H54 (cell line): ENCODE measurements at regions not wholly inside any gene's neighbourhood (a gene's known extent, or its start where the extent isn't known, plus 50 kb on each side); places are given as distances from the start of the nearest gene placed in this dataset.

ENCODE experiments used
- DNase-seq: peaks from one replicate; pipeline ENCODE4 v3.0.0; 2011; ENCODE audit warnings: low spot score, mixed read lengths; ENCODE audit not compliant: insufficient read length
- FAIRE-seq: peaks from 3 replicates; lab custom pipeline; 2011; peaks lifted over from hg19 to GRCh38; lab: Jason Lieb, UNC
- POLR2A ChIP-seq: IDR thresholded peaks from 2 replicates; pipeline ENCODE4 v1.6.1; 2011; ENCODE audit warnings: low read depth, mild to moderate bottlenecking, low read length

DNA sequence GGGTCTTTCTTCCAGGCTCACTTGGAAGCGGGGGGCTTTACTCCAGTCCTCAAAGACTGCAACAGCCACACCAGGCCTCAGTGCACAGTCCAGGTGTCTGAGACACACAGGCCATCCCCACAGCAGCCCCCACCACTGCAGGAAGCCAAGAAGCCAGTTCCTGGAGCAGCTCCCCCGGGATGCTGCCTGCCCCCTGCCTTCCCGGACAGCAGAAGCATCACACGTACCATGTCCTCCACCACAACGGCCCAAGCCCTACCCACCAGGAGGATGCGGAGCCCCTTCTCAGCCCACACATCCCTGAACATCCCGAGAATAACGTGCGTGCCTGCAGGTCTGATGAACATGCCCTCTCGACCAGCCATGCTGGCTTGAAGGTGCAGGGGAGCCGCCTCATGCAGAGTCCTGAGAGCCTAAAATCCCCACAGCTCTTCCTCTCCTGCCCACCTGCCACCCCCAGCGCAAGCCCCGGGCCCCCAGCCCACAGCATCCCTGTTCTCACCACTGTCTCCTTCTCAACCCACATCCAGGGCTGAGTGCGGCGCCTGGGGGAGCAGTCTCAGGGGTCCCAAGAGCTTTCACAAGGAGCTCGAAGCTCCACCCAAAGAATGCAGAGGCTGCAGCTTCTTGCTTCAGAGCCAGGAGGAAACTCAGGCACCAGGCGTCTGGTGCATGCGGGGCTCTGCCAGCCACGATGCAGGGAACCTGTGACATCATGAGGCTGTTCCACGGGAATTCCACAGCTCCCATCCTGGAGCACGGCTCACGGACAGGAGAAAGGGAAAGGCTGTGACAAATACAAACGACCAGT, 209.6 kb downstream of the BRD1 start:
- DNase-seq (no peak), FAIRE-seq (no peak)
- TF ChIP-seq POLR2A: no peak

DNA sequence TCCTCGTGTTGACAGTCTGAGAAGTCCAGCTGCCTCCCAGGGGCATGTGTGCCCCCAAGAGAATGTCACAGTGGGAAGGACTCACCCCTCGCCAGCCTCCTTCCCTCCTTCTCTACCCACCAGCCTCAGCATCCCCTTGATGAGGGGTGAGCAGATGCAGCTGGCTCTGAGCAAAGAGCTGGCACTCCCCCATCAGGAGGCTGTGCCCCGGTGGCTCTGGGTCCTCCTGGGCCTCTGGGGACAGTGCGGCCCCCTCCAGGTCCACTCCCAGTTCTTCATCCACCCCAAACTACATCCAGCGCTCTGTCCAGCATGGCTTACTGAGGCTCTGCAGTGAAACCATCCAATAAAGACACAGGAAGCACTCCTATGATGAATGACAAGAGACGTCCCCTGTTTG, 210.4 kb downstream of the BRD1 start:
- TF ChIP-seq POLR2A: no peak
- FAIRE-seq: no peak
- no peak for DNase-seq

DNA sequence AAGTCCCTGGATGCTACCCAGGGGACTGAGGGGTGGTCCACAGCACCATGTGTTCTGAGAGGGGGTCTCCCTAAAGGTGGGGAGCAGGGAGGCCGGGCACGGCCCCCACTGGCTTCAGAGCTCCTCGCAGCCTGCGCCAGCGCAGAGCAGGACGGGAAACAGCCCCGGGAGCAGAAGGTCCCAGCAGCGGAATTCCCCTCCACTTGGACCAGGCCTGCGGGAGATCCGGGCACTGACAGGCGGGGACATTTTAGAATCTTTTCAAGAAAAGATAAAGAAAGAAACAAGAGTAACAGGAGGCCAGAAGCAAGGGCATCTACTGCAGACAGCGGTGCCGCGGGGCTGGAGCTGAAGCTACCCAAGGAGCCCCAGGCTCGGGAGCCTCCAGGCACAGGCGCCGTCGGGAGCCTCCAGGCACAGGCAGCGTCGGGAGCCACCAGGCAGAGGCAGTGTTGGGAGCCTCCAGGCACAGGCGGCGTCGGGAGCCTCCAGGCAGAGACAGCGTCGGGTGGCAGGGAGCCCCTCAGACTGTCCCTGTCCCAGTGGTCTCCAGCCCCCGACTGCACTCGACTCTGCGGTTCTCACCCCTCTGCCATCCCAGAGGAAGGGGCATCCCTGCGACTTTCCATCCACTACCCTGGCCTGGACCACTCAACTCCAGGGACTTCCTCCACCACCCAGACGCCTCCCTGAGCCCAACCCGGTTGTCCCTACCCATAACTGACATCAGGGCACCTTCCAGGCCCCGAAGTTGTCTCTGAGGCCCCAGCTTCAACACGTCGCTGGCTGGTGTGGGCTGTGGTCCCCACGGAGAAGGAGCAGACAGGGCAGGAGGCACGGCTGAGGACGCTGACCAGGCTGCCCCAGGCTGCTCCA, 211.1 kb downstream of the BRD1 start:
- no peak for FAIRE-seq
- no peak for TF ChIP-seq POLR2A
- no peak for DNase-seq

DNA sequence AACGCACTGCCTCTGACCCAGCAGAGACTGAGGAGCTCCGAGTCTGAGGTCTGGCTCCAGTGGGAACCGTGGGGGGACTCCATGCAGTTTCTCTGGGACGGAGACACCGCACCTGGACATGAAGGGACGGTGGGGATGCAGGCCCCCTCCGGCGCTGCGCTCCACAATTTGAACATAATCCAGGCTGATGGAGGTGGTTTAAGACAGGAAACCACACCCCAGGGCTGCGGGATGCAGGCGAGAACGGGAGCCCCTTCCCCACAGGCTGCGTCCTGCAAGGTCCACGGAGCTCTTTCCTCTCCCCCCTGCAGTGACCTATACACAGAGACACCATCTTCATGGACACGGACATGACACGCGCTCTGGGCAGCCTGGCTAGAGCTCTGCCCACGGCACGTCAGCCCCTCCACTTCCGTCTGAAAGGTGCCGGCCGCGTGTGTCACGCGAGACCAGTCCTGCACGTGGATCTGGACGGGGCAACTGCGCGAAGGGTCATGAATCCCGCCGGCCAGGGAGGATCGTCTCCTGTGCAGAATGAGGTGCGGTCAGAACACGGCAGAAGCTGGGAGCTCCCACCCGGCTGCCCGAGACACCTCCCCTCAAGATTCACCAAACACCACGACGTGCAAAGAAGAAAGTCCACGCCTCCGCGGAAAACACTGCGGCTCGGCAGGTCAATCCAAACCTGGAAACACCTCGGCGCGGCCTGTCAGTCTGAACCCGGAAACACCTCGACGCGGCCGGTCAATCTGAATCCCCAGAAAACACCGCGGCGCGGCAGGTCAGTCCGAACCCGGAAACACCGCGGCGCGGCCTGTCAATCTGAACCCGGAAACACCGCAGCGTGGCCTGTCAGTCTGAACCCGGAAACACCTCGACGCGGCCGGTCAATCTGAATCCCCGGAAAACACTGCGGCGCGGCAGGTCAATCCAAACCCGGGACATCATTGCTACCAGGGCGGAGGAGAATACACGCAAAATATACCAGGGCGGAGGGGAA, 212.4 kb downstream of the BRD1 start:
- FAIRE-seq: no peak
- DNase-seq: no peak
- TF ChIP-seq POLR2A: no peak

DNA sequence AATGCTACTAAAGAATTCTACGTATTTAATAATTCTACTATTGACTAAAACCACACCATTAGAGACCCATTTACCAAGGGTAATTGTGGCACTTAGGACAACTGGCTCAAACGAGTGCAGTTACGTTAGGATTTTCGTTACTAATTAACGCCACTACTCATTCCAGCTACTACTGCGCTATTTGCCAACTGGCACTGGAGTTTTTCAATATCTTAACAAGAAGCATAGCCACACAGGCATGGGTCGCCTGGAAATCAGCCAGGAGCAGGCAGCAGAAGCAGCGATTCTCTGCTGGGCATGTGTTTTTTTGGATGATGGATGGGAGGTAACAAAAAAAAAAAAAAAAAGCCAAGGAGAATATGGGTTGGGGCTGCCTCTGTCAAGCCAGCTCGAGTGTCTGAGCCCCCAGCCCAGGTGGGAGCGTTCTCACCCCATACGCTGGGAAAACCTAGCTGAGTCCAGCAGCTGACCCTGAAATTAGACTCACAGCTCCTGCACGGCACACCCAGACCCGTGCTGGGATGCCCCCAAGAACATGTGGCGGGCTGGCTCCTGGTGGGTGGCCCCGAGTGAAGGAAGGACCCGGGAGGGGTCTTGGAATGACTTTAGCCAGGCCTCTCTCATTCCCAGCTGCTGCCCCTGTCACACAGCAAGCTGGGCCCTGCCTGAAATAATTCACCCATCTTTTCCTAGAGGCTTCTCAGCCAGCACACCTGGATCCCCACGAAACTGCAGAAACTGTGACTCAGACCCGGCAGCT, 214.0 kb downstream of the BRD1 start:
- DNase-seq: no peak
- FAIRE-seq: no peak
- no peak for TF ChIP-seq POLR2A

DNA sequence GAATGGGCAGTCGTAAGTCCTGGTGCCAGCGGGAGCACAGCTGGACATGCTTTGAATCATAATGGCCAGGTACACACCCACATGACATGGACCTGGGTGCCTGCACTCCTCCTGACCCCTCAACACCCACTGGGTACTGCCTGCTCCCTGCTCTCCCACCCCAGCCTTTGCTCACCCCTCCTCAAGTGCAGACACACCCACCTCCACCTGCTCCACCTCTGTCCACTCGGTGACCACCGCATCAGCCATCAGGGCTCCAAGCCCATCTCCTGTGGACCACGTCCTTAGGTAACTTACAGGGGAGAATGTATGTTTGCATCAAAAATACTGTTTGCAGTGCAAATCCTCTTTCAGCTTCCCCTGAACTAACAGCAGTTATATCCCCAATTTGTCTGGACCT, 214.6 kb downstream of the BRD1 start:
- no peak for TF ChIP-seq POLR2A
- no peak for DNase-seq
- FAIRE-seq: no peak

DNA sequence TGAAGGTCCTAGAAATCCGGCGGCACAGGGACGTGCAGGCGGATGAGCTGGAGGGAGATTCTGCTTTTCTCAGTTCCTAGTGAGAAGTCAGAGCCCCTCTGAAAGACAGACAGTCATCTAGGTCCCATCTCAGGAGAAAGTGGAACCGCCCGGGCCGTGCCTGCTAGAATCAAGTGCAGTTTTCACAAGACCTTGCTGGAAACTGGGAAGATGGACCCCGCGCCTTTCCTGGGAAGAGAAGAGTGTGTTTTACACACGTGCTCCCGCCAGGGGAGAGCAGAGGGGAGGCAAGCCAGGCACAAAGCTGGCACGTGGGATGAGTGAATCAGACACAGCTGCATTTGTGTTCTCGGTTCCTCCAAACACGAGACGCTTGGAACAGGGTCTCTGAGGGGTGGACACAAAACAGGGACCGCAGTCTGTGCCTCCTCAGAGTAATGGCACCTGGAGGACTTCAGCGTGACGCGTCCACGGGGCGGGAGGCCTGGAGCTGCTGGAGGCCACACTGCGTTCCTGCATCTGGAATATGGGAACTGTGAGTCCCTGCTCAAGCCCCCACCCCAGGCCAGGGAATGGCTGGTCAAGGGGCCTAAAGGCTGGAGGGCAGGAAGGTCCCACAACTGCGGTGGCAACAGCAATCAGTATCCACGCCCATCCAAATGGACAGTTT, 218.3 kb downstream of the BRD1 start:
- FAIRE-seq (no peak), DNase-seq (no peak)
- TF ChIP-seq POLR2A: no peak

DNA sequence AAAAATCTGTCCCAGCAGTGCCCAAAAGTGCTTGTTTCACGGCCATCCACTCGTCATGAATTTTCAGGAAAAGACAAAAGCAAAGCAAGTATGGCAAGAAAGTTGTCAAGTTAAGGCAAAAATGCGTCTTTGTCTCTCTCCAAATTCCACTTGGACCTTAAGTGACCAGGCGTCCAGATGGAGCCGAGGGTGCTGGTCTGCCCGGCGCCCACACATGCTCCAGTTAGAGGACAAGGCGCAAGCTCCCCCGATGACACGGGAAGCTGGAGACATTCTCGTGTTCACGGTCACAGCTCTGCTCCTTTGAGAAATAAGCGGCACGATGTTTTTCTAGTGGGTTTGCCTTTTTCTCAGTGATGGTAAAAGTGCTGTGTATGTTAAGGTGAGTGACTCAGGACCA, 219.0 kb downstream of the BRD1 start:
- DNase-seq (no peak), FAIRE-seq (no peak)
- TF ChIP-seq POLR2A: no peak

DNA sequence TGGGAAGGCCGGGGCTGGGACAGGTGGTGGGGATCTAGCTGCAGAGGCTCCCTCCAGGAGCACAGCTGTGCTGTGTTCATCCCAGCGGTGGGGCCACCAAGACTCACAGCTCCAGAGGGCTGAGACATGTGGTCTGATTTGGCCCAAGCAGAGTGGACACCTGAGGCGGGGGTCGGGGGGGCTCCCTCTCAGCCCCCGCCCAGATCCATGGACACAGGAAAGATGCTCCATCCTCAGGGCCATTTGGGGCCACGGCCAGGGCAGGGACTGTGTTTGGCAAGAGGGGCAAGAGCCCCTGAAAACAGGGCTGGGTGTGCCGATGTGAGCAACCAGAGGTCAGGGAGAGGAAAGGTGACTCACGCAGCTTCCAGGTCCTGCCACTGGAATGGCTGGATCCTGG, 219.4 kb downstream of the BRD1 start:
- TF ChIP-seq POLR2A: no peak
- DNase-seq (no peak), FAIRE-seq (no peak)

DNA sequence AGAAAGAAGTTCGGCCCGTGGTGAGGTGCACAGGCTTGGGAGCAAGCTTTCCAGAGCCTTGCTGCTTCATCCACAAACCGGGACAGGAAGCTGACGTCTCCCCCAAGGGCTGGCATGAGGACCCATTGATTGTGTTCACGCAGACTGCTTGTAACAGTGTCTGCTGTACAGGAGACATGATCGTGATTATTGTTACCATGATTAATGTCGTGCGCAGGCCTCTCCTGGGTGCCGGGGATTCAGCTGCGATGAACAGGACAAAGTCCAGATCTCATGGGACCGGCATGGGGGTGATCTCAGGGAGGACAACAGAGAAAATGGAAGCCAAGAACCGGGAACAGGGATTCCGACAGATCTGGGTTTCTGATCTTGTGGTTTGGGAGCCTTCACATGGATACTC, 219.9 kb downstream of the BRD1 start:
- FAIRE-seq (no peak), DNase-seq (no peak)
- no peak for TF ChIP-seq POLR2A

DNA sequence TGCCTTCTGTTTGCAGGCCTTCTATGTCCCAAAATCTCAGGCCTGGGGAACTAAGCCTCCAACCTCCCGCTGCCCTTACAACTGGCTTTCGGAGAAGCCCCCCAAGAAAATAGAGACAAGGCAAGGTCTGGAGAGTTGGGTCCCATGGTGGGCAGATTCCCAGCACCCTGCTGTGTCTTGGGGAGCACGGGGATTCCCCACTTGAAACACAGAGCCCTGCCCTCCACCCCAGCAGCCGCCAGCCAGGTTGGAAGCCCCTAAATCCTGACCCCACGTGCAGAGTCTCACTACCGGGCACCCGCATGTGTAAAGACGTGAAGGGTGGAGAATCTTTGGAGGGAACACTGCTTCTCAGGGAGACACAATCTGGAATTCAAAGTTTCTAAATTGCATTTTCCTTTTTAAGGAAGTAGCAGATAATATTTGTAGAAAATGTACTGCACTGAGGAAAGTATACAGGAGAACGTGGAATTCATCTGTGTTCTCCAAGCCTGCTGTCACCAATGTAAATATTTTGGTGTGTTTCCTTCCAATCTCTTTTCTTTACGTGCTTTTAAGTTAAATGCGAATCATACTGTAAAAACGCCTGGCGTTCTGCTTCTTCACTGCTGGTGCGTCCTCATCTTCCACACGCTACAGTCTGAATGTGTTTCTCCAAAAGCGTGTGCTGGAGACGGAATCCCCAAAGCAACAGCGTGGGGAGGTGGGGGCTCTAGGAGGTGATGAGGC, 220.9 kb downstream of the BRD1 start:
- DNase-seq (no peak), FAIRE-seq (no peak)
- no peak for TF ChIP-seq POLR2A
